GM23338 (cell line): ENCODE measurements at regions not wholly inside any gene's neighbourhood (a gene's known extent, or its start where the extent isn't known, plus 50 kb on each side); places are given as distances from the start of the nearest gene placed in this dataset.

ENCODE experiments used
- ATAC-seq: fragments of 200-7000 bp; cut with Tn5 transposase; 3 replicates; pipeline ENCODE4 v1.9.1; 2020
- DNase-seq: peaks from one replicate; pipeline ENCODE4 v3.0.0-alpha.2; 2015; ENCODE audit warnings: low spot score
- H2AFZ ChIP-seq: fragments of 200-600 bp; sonication (generic); 2 replicates; pipeline ENCODE4 v1.8.0; 2016; ENCODE audit warnings: antibody characterized with exemption, mild to moderate bottlenecking, moderate library complexity
- H3F3A ChIP-seq: fragments of 200-600 bp; sonication (generic); replicated peaks from 2 replicates; pipeline ENCODE4 v1.8.0; 2017; ENCODE audit warnings: antibody characterized with exemption, mixed run types, low read depth
- H3K27ac ChIP-seq: fragments of 200-600 bp; sonication (generic); 2 replicates; pipeline ENCODE4 v1.6.1; 2016; ENCODE audit warnings: low read depth
- H3K27me3 ChIP-seq: fragments of 200-600 bp; sonication (generic); 2 replicates; pipeline ENCODE4 v1.8.0; 2016; ENCODE audit warnings: mild to moderate bottlenecking, mixed run types, moderate library complexity; ENCODE audit not compliant: insufficient read depth
- H3K36me3 ChIP-seq: fragments of 200-600 bp; sonication (generic); 2 replicates; pipeline ENCODE4 v1.8.0; 2016; ENCODE audit warnings: mild to moderate bottlenecking; ENCODE audit not compliant: insufficient read depth
- H3K4me1 ChIP-seq: fragments of 200-600 bp; sonication (generic); 2 replicates; pipeline ENCODE4 v1.8.0; 2016; ENCODE audit warnings: mild to moderate bottlenecking, moderate library complexity; ENCODE audit not compliant: insufficient read depth
- H3K4me2 ChIP-seq: fragments of 200-600 bp; sonication (generic); 2 replicates; pipeline ENCODE4 v1.7.1; 2017; ENCODE audit warnings: mixed run types
- H3K4me3 ChIP-seq: fragments of 200-600 bp; sonication (generic); 2 replicates; pipeline ENCODE4 v1.6.1; 2016; ENCODE audit warnings: mixed run types
- H3K79me2 ChIP-seq: fragments of 200-600 bp; sonication (generic); replicated peaks from 2 replicates; pipeline ENCODE4 v1.8.0; 2017; ENCODE audit warnings: mild to moderate bottlenecking; ENCODE audit not compliant: insufficient read depth
- H3K9me2 ChIP-seq: fragments of 200-600 bp; sonication (generic); 2 replicates; pipeline ENCODE4 v1.8.0; 2017; ENCODE audit not compliant: insufficient read depth
- H4K20me1 ChIP-seq: fragments of 200-600 bp; sonication (generic); replicated peaks from 2 replicates; pipeline ENCODE4 v1.8.0; 2017; ENCODE audit warnings: mild to moderate bottlenecking; ENCODE audit not compliant: insufficient read depth
- H3K27ac Mint-ChIP-seq: 2 replicates; pipeline ENCODE4 v1.8.0; 2020; ENCODE audit warnings: inconsistent platforms, mild to moderate bottlenecking, moderate library complexity, mixed read lengths
- H3K27me3 Mint-ChIP-seq: 3 replicates; pipeline ENCODE4 v1.8.0; 2022; ENCODE audit warnings: low read depth, mild to moderate bottlenecking, moderate library complexity, mixed read lengths, inconsistent platforms; ENCODE audit not compliant: insufficient read depth, poor library complexity
- H3K36me3 Mint-ChIP-seq: 3 replicates; pipeline ENCODE4 v1.8.0; 2021; ENCODE audit warnings: low read depth, mild to moderate bottlenecking, inconsistent platforms, moderate library complexity, mixed read lengths
- H3K4me1 Mint-ChIP-seq: 3 replicates; pipeline ENCODE4 v1.8.0; 2020; ENCODE audit warnings: mild to moderate bottlenecking, inconsistent platforms, mixed read lengths
- H3K4me3 Mint-ChIP-seq: 3 replicates; pipeline ENCODE4 v1.8.0; 2021; ENCODE audit warnings: moderate library complexity, mild to moderate bottlenecking, inconsistent platforms, mixed read lengths
- H3K9me3 Mint-ChIP-seq: 3 replicates; pipeline ENCODE4 v1.8.0; 2020; ENCODE audit warnings: moderate library complexity, mild to moderate bottlenecking, inconsistent platforms, mixed read lengths
- CREB1 ChIP-seq: fragments of 250-450 bp; sonication (Bioruptor Pico); IDR thresholded peaks from 2 replicates; pipeline ENCODE4 v1.5.0; 2020; ENCODE audit warnings: low read depth, mild to moderate bottlenecking, moderate library complexity
- CTCF ChIP-seq, 2 experiments: fragments of 200-600 bp in 1 of 2; sonication (generic) in 1 of 2; conservative IDR thresholded peaks; 2 replicates each; pipeline versions ENCODE4 v1.5.1 to v1.6.1; 2016 to 2017; ENCODE audit warnings: antibody characterized with exemption in 2 of 2, low read depth in 2 of 2, mild to moderate bottlenecking in 2 of 2, moderate library complexity in 1 of 2
- ETS1 ChIP-seq: IDR thresholded peaks from 2 replicates; pipeline ENCODE4 v1.6.1; 2016; ENCODE audit warnings: antibody characterized with exemption
- JUNB ChIP-seq: IDR thresholded peaks from one replicate; pipeline ENCODE4 v1.6.1; 2016; ENCODE audit warnings: antibody characterized with exemption; ENCODE audit not compliant: unreplicated experiment
- POLR2AphosphoS5 ChIP-seq: IDR thresholded peaks from 2 replicates; pipeline ENCODE4 v1.6.1; 2016; ENCODE audit warnings: antibody characterized with exemption, low read depth
- STAT1 ChIP-seq: IDR thresholded peaks from one replicate; pipeline ENCODE4 v1.6.1; 2016; ENCODE audit warnings: antibody characterized with exemption; ENCODE audit not compliant: unreplicated experiment
- ZNF114 ChIP-seq: fragments of 250-450 bp; sonication (Bioruptor Pico); IDR thresholded peaks from 2 replicates; pipeline ENCODE4 v1.5.0; 2020; ENCODE audit warnings: mild to moderate bottlenecking, moderate library complexity
- ZNF331 ChIP-seq: fragments of 250-450 bp; sonication (Bioruptor Pico); IDR thresholded peaks from 2 replicates; pipeline ENCODE4 v1.5.0; 2020; ENCODE audit warnings: low read depth, mild to moderate bottlenecking, moderate library complexity
- ZNF462 ChIP-seq: fragments of 250-450 bp; sonication (Bioruptor Pico); IDR thresholded peaks from 2 replicates; pipeline ENCODE4 v1.5.0; 2020; ENCODE audit warnings: mild to moderate bottlenecking, moderate library complexity

- DNase-seq: no peak
- TF ChIP-seq ETS1 (no peak), CREB1 (CRISPR knock-in tag) (no peak), ZNF462 (no peak), ZNF331 (CRISPR knock-in tag) (no peak), ZNF114 (CRISPR knock-in tag) (no peak), CTCF (conservative IDR thresholded peaks at IDR 0.05; ENCODE audit: low read depth in 2 of 2) (no peak), POLR2AphosphoS5 (no peak), JUNB (no peak), STAT1 (no peak)
- H3F3A ChIP-seq: no peaks in the 10 kb centered on the region
- no peaks in the 10 kb centered on the region for H3K4me1 ChIP-seq
- Mint-ChIP-seq H3K27me3 (peaks cover 3% of the 10 kb centered on the region), H3K9me3 (peaks cover 93% of the 10 kb centered on the region), H3K36me3 (peaks cover 51% of the 10 kb centered on the region), H3K27ac (no peak overlapping the region), H3K4me1 (no peaks in the 10 kb centered on the region), H3K4me3 (no peak overlapping the region)
- no peak overlapping the region for H3K4me3 ChIP-seq
- H3K27ac ChIP-seq: no peak overlapping the region
- no peak for ATAC-seq
- H2AFZ ChIP-seq: no peak overlapping the region
- H3K79me2 ChIP-seq: no peaks in the 10 kb centered on the region
- H3K9me2 ChIP-seq: no peaks in the 10 kb centered on the region
- H3K36me3 ChIP-seq: no peaks in the 10 kb centered on the region
- no peak overlapping the region for H3K4me2 ChIP-seq
- no peaks in the 10 kb centered on the region for H3K27me3 ChIP-seq
- H4K20me1 ChIP-seq: no peaks in the 10 kb centered on the region
Observed at GRCh38 chr18:77992057-77992456, 742.4 kb downstream of the GALR1 start.
